Stimulated activated CD4-positive, alpha-beta T cell treated with anti-CD3 and anti-CD28 coated beads, Interleukin-2, amount 100 ng/mL, for 24 hours (primary cell): ENCODE measurements at regions not wholly inside any gene's neighbourhood (a gene's known extent, or its start where the extent isn't known, plus 50 kb on each side); places are given as distances from the start of the nearest gene placed in this dataset.
"Not testable (repeated sequence)": the region's sequence is repeated elsewhere in the genome, so short reads cannot be mapped to it uniquely, and the experiment has no call there.

Source experiments
- DNase-seq, 2 donors: peaks; one replicate each; pipeline ENCODE4 v3.0.0-alpha.2; 2020

DNA sequence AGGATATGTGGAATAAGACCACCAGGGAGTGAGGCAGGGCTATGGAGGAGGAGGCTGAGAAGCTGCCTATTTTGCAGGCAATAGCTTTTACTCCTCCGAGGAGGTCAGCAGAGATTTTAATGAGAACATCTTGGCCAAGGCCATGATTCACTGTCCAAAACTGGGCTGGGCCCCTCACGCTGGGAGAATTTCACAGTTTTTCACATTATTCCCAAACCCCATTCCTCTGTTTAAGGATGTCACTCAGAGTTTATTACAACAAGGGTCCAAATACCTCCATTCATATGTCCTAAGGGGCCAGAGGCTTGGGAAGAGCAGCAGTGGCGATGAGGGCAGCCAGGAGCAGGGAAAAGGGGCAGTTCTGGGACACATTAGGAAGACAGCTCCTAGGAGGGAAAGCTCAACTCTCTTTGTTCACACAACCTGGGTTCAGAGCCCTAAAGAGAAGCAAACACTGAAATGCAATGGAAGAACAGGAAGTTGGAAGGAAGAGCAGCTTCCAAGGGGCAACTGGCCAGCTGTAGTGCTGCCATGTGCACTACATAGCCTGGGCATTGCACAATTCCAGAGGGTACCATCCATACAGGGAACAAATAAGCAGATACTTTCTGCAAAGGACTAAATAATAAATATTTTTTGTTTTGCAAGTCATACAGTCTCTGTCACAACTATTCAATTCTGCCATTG, 283.2 kb downstream of the NUAK1 start:
- DNase-seq = no peak

DNA sequence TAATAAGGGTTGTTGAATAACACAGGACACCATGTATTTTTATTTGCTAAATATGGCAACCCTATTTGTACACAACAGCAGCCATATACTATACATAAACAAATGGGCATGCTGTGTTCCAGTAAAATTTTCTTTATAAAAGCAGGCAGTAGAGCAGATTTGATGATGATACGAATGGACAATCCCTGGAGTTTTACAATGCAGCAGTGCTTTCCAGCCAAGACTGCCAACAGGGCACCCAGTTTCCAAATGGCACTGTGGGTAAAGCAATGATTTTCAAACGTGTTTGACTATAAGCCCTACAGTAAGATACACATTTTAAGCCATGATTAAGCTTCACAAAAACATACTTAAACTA, 282.7 kb downstream of the NUAK1 start:
- DNase-seq = no peak

DNA sequence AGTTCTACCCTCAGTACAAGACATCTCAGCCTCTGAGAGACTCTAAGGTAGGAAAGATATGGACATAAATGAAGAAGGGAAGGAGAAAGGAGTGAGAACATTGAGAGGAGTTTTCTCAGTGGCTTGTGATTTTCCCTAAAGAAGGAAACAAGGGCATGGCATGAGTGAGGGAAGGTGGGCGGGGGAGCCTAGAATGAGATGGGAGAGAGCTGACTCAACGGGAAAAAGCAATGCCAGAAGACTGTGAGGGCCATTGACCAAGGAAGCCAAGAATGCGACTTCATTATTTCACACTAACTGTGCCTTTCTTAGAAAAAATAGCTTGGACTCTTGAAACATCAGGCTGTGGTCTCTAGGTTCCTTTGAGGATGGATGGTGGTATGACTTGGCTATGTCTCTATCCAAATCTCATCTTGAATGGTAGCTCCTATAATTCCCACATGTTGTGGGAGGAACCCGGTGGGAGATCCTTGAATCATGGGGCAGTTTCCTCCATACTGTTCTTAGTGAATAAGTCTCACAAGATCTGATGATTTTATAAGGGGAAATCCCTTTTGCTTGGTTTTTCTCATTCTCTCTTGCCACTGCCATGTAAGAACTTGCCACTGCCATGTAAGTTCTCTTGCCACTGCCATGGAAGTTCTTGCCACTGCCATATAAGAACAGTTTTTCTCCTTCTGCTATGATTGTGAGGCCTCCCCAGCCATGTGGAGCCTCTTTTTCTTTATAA, 279.6 kb downstream of the NUAK1 start:
- no peak for DNase-seq

DNA sequence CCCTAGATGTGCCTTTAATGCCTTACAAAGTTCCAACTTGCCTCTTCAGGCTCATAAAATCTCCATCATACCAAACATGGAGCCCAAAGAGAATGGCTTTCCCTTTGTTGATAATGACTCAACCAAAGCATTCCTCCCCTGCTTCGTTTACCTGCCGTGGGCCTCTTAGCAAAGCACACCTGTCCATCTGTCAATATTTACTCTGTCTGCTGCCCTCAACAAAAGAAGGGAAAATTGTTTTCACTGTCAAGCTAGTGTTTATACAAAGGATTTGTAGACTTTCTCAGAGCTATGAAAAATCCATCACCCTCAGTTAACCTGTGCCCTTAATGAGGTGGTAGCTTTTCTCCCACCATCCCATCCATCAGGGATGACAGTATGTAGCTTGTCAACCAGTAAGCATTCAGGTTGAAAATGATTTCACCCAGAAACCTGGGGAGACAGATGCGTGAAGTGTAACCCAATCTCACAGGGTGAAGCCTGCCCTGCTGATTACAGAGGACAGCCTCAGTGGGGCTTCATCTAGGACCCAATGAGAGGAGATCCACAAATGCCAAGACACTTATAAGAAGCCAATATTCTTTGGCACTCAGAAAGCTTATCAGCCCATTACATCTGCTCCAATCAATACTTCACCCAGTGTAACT, 278.1 kb downstream of the NUAK1 start:
- DNase-seq = no peak

DNA sequence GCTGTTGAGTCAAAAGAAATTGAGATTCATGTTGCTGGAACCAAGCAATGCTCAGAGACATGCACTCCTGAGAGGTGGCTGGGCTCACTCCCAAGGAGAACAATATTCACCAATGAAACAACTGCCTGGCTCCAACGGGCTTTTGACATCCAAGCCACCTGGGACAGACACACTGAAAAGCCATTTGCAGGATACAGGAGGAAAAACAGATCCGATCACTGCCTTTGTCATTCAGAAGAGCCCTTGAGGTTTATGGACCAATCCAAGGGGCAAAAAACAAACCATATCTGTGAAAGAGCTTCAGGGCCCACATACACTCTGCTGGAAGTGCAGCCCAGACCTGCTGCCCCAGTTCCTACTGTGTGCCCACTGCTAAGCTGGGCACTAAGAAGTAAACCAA, 277.5 kb downstream of the NUAK1 start:
- DNase-seq = no peak

DNA sequence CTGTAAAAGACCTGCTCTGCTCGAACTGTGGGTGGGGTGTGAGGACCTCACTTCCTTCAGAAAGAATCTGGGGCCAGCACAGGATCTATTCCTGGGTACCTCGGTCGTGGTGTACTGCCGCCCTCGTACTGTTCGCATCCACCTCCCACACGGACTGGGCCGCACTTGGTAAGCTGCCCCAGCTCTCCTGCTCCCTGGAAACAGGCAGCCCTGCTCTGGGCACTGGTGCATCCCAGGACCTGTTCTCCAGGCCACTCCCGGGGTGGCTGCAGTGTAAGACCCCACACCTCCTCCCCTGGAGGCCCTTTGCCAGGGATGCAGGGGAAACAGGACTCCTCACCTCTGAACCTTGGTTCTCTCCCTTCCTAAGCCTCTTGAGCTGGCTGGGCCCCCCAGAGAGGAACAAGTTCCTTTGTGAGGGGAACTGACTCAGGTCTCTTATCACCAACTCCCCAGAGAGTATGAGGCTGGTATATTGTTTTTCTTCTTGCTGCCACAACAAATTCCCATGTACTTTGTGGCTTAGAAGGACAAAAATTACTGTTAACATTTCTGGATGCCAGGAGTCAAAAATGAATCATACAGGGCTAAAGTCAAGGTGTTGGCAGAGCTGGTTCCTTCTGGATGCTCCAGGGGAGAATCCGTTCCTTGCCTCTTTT, 276.5 kb downstream of the NUAK1 start:
- DNase-seq = no peak

DNA sequence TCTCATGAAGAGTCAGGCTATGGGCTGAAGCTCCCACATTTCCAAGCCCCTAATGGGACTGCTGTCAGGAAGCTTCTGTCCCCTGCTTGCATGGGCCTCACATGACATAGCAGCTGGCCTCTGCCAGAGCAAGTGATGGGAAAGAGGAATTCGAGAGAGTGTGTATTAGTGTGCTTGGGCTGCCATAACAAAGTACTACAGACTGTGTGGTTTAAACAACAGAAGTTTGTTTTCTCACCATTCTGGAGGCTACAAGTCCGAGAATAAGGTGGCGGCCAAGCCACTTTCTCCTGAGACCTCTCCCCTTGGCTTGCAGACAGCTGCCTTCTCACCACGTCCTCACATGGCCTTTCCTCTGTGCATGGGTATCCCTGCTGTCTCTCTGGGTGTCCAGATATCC, 274.4 kb downstream of the NUAK1 start:
- DNase-seq = no peak

DNA sequence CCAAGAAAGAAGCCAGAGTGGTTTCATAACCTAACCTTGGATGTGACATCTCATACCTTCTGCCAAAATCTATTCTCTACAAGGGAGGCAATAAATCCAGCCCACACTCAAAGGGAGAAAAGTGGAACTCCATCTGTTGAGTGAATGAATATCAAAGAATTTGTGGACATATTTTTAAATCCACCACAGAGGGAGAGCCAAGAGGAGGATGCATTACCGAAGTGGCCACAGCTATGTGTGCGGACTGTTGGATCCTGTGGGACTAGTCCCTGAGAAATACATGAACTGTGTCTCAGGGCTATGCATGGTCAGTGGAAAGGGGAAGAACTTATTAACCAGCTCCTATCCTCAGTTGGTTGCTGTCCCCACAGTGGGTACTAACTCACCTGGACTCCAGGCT, 273.9 kb downstream of the NUAK1 start:
- no peak for DNase-seq

DNA sequence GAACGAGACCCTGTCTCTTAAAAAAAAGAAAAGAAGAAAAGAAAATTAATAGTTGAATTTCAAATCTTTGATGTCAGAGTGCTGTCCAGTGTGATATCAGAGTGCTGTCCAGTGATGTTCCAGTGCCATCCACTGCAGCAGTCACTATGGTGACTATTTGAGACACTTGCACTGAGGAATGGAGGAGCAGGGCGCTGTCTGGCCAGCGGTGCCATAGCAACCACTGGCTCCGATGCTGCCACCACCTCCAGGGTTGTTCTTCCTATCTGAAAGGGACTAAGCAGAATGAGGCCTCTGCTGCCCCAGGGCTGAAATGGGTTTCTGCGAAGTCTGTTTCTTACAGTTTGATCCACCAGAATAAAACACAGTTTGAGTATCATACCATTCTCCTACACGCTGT, 272.9 kb downstream of the NUAK1 start:
- DNase-seq = no peak

DNA sequence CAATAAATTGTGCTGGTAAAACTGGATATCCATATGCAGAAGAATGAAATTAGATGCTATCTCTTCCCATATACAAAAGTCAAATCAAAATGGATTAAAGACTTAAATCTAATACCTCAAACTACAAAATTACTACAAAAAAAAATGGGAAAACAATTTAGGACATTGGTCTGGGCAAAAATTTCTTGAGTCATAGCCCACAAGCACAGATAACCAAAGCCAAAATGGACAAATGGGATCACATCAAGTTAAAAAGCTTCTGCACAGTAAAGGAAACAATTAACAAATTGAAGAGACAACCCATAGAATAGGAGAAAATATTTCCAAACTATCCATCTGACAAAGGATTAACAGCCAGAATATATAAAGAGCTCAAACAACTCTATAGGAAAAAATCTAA, 264.6 kb downstream of the NUAK1 start:
- DNase-seq = no peak

DNA sequence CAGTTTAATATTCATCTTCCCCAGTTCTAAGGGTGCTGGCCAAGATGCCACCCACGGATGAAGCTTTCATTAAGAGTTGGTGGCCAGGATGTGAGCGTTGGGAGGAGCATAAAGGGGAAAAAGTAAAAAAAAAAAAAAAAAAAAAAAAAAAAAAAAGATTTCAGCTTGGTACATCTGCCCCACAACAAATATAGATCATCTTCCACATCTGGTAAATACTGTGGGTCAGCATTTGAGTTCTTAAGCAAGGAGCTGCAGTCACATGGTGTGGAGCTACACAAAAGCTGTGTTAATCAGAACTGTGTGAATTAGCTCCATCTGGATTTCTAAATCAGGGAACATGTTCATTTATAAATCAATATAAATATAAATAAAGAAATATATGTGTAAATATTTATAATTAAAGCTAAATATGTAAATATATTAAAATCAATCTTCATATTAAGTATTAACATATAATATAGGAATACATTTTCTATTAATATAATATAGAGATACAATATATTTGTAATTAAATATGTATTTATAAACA, 262.3 kb downstream of the NUAK1 start:
- DNase-seq = no peak

DNA sequence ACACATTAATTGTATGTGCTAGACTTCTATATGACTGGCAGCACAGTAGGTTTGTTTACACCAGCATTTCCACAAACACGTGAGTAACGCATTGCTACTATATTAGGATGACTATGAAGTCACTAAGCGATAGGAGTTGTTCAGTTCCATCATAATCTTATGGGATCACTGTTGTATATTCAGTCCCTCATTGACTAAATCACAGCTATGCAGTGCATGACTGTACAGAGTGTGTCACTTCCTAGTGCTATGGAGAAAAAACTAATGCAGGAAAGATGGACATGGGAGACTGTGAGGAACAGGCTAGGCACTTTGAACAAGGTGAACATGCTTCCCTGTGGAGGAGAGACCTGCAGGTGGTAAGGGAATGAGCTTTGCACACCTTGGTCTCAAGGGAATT, 259.8 kb downstream of the NUAK1 start:
- no peak for DNase-seq

DNA sequence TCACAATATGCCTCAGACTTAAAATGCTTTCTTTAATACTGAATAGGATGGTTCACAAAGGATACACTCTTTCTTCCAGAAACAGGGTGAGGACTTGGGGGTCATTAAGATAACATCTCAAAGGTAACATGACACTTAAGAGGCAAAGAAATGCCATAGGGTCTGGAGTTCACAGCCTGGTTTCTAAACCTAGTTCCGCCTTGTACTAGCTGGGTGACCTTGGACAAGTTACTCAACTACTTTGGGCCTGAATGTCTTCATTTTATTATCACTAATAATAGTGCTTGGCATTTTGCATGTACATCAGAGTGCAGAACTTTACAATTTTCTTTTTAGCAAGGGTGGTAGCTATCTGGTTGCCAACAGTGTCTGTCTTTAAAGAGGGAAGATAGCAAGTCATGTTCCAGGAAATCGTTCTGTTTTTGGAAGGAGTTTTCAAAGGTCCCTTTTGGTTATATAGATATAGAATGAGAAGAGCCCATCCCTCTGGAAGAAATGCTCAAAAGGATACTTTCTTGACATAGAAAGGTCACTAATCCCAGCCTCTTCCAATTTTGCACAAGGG, 257.8 kb downstream of the NUAK1 start:
- DNase-seq = no peak

DNA sequence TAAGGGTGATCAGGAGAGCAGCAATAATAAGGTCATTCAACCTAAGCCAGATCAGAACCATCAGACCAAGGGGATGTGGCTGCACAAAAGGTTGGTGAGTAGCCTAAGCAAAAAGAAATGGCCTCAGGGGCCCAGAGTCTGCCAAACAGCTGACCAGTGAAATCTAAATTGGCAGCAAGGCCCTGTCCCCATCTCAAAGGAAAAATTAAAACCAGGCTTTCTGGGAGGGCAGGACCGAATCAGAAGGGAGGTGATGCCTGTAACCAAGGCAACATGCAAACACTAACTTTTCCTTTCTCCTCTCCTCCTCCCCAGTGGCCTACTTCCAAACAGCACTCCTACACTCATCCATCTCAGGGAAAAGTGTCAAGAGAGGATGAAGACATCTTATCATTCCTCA, 256.4 kb downstream of the NUAK1 start:
- no peak for DNase-seq

DNA sequence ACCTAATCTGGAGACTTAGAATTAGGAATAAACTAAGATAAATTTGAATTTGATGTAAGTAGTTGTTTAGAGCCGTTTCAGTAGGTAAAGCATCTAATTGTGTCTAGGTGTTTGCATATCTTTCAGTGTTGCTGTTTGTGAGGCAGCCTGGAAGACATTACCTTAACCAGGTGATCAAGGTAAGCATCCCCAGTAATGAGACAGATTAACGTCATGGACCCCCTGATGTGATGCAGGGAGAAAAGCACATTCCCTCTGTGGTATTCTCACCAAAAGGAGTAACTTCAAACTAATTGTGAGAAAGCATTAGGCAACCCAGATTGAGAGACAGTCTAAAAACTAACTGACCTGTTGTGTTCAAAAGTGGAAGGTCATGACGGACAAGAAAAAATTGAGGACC, 251.6 kb downstream of the NUAK1 start:
- no peak for DNase-seq

DNA sequence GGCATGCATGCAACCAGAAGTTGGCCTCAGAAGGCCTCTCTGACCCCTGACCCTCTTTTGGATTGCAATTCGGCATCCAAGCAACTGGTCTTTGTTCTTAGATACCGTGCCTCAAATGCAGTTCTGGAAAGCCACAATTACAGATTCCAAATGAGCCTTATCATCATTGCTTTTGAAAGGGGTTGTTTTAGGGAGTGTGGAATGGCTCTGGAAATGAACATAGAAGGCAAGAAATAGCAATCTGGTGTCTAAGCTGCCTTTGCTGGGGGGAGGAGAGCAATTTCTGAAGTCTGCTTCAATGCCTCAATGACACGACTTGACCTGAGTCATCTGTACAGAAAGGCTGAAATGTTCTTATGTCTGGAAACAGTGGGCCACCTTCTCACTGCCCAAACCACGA, 250.1 kb downstream of the NUAK1 start:
- DNase-seq = no peak

DNA sequence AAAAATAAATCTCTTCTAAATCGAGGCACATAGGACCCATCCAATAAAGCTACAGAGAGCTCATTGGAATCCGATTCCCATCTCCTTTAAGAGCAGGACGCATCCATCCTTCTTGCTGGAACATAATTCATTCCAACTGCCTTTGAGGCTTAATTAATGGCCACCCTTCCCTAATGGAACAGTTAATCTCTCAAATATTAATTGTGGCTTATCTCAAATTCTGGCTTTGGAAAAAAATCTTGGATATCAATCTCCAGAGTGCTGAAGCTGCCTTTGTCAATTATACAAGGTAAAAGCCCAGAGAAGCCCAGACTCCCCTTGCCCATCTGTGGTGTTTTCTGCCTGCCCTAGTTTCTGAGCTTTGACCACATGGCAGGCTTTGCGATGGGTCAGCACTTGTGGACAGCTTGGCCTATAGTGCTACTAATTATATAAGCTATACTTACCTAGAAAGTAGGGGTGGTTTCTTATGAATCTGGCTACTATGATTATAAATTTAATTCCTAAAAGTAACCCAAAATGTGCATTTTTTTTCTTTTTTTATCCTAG, 246.3 kb downstream of the NUAK1 start:
- no peak for DNase-seq

DNA sequence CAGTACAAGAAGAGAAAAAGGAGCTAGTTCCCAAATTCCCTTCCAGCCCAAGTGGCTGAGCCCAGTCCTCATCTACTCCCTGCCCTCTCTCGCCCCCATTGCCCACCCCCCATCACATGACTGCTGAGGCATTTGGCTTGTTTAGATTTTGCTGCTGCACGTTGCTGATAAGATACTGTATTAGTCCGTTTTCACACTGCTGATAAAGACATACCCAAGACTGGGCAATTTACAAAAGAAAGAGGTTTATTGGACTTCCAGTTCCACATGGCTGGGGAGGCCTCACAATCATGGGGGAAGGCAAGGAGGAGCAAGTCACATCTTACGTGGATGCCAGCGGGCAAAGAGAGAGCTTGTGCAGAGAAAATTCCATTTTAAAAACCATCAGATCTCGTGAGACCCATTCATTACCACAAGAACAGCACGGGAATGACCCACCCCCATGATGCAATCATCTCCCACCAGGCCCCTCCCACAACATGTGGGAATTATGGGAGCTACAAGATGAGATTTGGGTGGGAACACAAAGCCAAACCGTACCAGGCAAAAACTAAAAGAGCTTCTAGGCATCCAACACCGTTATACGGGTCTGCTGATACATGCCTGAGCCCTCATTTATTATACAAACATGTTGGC, 243.4 kb downstream of the NUAK1 start:
- not testable (repeated sequence) for DNase-seq

DNA sequence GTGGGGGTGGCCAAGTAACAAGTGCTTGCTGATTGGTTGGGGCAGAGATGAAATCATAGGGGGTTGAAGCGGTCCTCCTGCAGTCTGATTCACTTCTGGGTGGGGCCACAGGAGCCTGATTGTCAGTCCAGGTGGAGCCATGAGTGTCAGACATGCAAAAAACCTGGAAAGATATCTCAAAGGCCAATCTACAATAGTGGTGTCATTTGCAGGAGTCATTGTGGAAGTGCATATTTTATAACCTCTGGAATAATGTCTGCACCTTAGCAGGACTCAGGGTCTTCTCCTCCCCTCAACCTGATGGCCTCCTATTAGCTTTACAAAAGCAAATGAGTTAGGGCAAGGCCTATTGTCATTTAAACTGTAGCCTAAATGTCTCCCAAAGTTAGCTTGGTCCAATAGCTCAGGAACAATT, 241.4 kb downstream of the NUAK1 start:
- DNase-seq = no peak

DNA sequence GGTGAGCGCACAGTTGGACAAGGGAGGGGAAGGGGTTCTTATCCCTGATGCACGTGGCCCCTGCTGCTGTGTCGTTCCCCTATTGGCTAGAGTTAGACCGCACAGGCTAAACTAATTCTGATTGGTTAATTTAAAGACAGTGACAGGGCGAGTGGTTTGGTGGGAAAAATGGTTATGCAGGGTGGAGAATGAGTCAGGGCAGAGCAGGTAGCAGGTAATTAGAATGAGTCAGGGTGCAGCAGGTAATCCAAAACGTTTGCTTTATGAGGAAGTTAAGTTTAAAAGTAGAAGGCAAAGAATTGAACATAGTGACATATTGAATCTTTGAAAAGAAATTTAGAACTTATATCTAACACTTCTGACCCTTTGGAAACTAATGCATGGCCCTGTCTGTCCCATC, 240.5 kb downstream of the NUAK1 start:
- not testable (repeated sequence) for DNase-seq

DNA sequence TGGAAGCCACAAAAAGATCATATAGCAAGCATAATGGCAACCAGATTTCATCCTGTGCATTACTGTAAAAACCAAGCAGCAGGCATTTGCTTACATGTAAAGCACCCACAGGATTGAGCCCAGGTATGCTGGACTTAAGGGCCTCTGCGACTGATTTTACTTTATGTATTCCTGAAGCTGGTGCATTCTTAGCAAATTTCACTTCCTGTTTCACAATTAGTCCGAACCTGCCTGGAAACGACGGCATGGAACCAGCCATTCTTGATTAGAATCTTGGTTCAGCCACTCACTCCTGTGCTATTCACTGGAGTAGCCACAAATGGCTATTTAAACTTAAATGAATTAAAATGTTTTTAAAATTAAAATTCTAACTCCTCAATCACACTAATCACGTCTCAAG, 239.2 kb downstream of the NUAK1 start:
- DNase-seq = no peak

DNA sequence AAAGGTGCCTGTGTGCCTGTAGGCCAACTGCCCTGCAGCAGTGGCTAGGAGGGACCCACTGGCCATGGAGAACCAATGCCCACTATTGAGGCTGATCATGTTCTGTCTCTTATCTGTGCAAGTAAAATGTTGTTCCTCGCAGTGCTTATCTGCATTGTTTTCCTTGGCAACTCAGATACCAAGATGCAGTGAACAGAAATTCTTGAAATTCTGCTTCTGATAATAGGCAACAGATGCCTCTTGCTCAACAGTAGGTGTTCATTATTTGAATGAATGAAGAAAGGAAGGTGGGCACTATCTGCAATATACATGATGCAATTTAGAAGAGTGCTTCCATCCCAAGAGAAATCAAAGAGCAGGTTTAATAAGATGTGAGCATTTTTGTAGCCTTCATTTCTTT, 232.2 kb downstream of the NUAK1 start:
- no peak for DNase-seq
